ENCODE measurements at regions not wholly inside any gene's neighbourhood (a gene's known extent, or its start where the extent isn't known, plus 50 kb on each side); places are given as distances from the start of the nearest gene placed in this dataset.

GRCh38 chr2:173606619-173607248 is 252.1 kb downstream of the CDCA7 start:
- Mint-ChIP-seq H3K4me3 (no peak overlapping the region), H3K4me1 (ENCODE audit: low read depth) (no peaks in the 10 kb centered on the region), H3K9me3 (no peaks in the 10 kb centered on the region), H3K36me3 (ENCODE audit: low read depth) (no peaks in the 10 kb centered on the region), H3K27ac (no peak overlapping the region), H3K27me3 (ENCODE audit: low read depth) (peaks cover 29% of the 10 kb centered on the region)
- no peak for DNase-seq
- CTCF ChIA-PET: no interaction called here
- intact Hi-C loops (cut with micrococcal nuclease): no loop called here

GRCh38 chr2:173607606-173608311 is 253.1 kb downstream of the CDCA7 start:
- DNase-seq: no peak
- H3K36me3 Mint-ChIP-seq (ENCODE audit: low read depth): no peaks in the 10 kb centered on the region
- H3K27ac Mint-ChIP-seq: no peak overlapping the region
- H3K9me3 Mint-ChIP-seq: no peaks in the 10 kb centered on the region
- intact Hi-C loops (cut with micrococcal nuclease): no loop called here
- peaks cover 31% of the 10 kb centered on the region for H3K27me3 Mint-ChIP-seq (ENCODE audit: low read depth)
- H3K4me3 Mint-ChIP-seq: no peak overlapping the region
- CTCF ChIA-PET: no interaction called here
- H3K4me1 Mint-ChIP-seq (ENCODE audit: low read depth): no peaks in the 10 kb centered on the region

GRCh38 chr2:173611121-173611520 is 256.4 kb downstream of the CDCA7 start:
- no peaks in the 10 kb centered on the region for H3K9me3 Mint-ChIP-seq
- H3K4me3 Mint-ChIP-seq: no peak overlapping the region
- CTCF ChIA-PET: no interaction called here
- no peak for DNase-seq
- H3K27ac Mint-ChIP-seq: no peak overlapping the region
- no peaks in the 10 kb centered on the region for H3K36me3 Mint-ChIP-seq (ENCODE audit: low read depth)
- H3K4me1 Mint-ChIP-seq (ENCODE audit: low read depth): no peaks in the 10 kb centered on the region
- intact Hi-C loops (cut with micrococcal nuclease): no loop called here
- peaks cover 36% of the 10 kb centered on the region for H3K27me3 Mint-ChIP-seq (ENCODE audit: low read depth)

- H3K27ac Mint-ChIP-seq: no peak overlapping the region
- no peaks in the 10 kb centered on the region for H3K9me3 Mint-ChIP-seq
- intact Hi-C loops (cut with micrococcal nuclease): no loop called here
- H3K4me1 Mint-ChIP-seq (ENCODE audit: low read depth): no peaks in the 10 kb centered on the region
- DNase-seq: no peak
- H3K36me3 Mint-ChIP-seq (ENCODE audit: low read depth): no peaks in the 10 kb centered on the region
- peaks cover 32% of the 10 kb centered on the region for H3K27me3 Mint-ChIP-seq (ENCODE audit: low read depth)
- H3K4me3 Mint-ChIP-seq: no peak overlapping the region
- CTCF ChIA-PET: interaction anchor here (0.6 kb wide), 1 partner anchor 27 kb away, joined by 3 read pairs; no protein-coding TSS in a partner anchor
Observed at GRCh38 chr2:173612354-173612753, 257.7 kb downstream of the CDCA7 start.

- Mint-ChIP-seq H3K36me3 (ENCODE audit: low read depth) (no peaks in the 10 kb centered on the region), H3K27ac (no peak overlapping the region), H3K27me3 (ENCODE audit: low read depth) (peaks cover 34% of the 10 kb centered on the region), H3K4me1 (ENCODE audit: low read depth) (no peaks in the 10 kb centered on the region), H3K4me3 (no peak overlapping the region), H3K9me3 (no peaks in the 10 kb centered on the region)
- no peak for DNase-seq
- CTCF ChIA-PET: no interaction called here
- intact Hi-C loops (cut with micrococcal nuclease): no loop called here
Observed at GRCh38 chr2:173613386-173613785, 258.7 kb downstream of the CDCA7 start.

- CTCF ChIA-PET: no interaction called here
- DNase-seq: no peak
- Mint-ChIP-seq H3K4me3 (no peak overlapping the region), H3K4me1 (ENCODE audit: low read depth) (no peaks in the 10 kb centered on the region), H3K27me3 (ENCODE audit: low read depth) (peaks cover 32% of the 10 kb centered on the region), H3K9me3 (no peaks in the 10 kb centered on the region), H3K27ac (no peak overlapping the region), H3K36me3 (ENCODE audit: low read depth) (no peaks in the 10 kb centered on the region)
- intact Hi-C loops (cut with micrococcal nuclease): no loop called here
Observed at GRCh38 chr2:173614265-173614930, 259.7 kb downstream of the CDCA7 start.

- Mint-ChIP-seq H3K36me3 (ENCODE audit: low read depth) (no peaks in the 10 kb centered on the region), H3K4me1 (ENCODE audit: low read depth) (no peaks in the 10 kb centered on the region), H3K27ac (no peak overlapping the region), H3K9me3 (no peaks in the 10 kb centered on the region), H3K4me3 (no peak overlapping the region), H3K27me3 (ENCODE audit: low read depth) (peaks cover 17% of the 10 kb centered on the region)
- intact Hi-C loops (cut with micrococcal nuclease): no loop called here
- no peak for DNase-seq
- CTCF ChIA-PET: no interaction called here
Observed at GRCh38 chr2:173623438-173624319, 269.0 kb downstream of the CDCA7 start.

- peaks cover 11% of the 10 kb centered on the region for H3K27me3 Mint-ChIP-seq (ENCODE audit: low read depth)
- H3K27ac Mint-ChIP-seq: no peak overlapping the region
- no peak for DNase-seq
- no peaks in the 10 kb centered on the region for H3K9me3 Mint-ChIP-seq
- H3K4me3 Mint-ChIP-seq: no peak overlapping the region
- no peaks in the 10 kb centered on the region for H3K36me3 Mint-ChIP-seq (ENCODE audit: low read depth)
- intact Hi-C loops (cut with micrococcal nuclease): no loop called here
- H3K4me1 Mint-ChIP-seq (ENCODE audit: low read depth): no peaks in the 10 kb centered on the region
- CTCF ChIA-PET: no interaction called here
Observed at GRCh38 chr2:173625315-173625714, 270.6 kb downstream of the CDCA7 start.

GRCh38 chr2:173629076-173629475 is 274.4 kb downstream of the CDCA7 start:
- CTCF ChIA-PET: no interaction called here
- Mint-ChIP-seq H3K36me3 (ENCODE audit: low read depth) (no peaks in the 10 kb centered on the region), H3K27ac (no peak overlapping the region), H3K4me1 (ENCODE audit: low read depth) (no peaks in the 10 kb centered on the region), H3K9me3 (no peaks in the 10 kb centered on the region), H3K4me3 (no peak overlapping the region), H3K27me3 (ENCODE audit: low read depth) (peaks cover 10% of the 10 kb centered on the region)
- intact Hi-C loops (cut with micrococcal nuclease): no loop called here
- no peak for DNase-seq

GRCh38 chr2:173630425-173631126 is 275.9 kb downstream of the CDCA7 start:
- CTCF ChIA-PET: no interaction called here

GRCh38 chr2:173631127-173631460 is 276.4 kb downstream of the CDCA7 start:
- Mint-ChIP-seq H3K4me1 (ENCODE audit: low read depth) (no peaks in the 10 kb centered on the region), H3K9me3 (no peaks in the 10 kb centered on the region), H3K36me3 (ENCODE audit: low read depth) (no peaks in the 10 kb centered on the region), H3K4me3 (no peak overlapping the region), H3K27ac (no peak overlapping the region), H3K27me3 (ENCODE audit: low read depth) (peaks cover 10% of the 10 kb centered on the region)
- CTCF ChIA-PET: no interaction called here
- DNase-seq: no peak
- intact Hi-C loops (cut with micrococcal nuclease): no loop called here

More at GRCh38 chr2:173630425-173631126, 275.9 kb downstream of the CDCA7 start:
- DNase-seq: no peak
- H3K4me1 Mint-ChIP-seq (ENCODE audit: low read depth): no peaks in the 10 kb centered on the region
- H3K9me3 Mint-ChIP-seq: no peaks in the 10 kb centered on the region
- H3K27me3 Mint-ChIP-seq (ENCODE audit: low read depth): peaks cover 10% of the 10 kb centered on the region
- no peak overlapping the region for H3K27ac Mint-ChIP-seq
- H3K4me3 Mint-ChIP-seq: no peak overlapping the region
- no peaks in the 10 kb centered on the region for H3K36me3 Mint-ChIP-seq (ENCODE audit: low read depth)
- intact Hi-C loops (cut with micrococcal nuclease): no loop called here

GRCh38 chr2:173644146-173644545 is 289.5 kb downstream of the CDCA7 start:
- H3K36me3 Mint-ChIP-seq (ENCODE audit: low read depth): no peaks in the 10 kb centered on the region
- H3K27me3 Mint-ChIP-seq (ENCODE audit: low read depth): peaks cover 8% of the 10 kb centered on the region
- no peaks in the 10 kb centered on the region for H3K9me3 Mint-ChIP-seq
- no peak for DNase-seq
- no peak overlapping the region for H3K4me3 Mint-ChIP-seq
- intact Hi-C loops (cut with micrococcal nuclease): no loop called here
- no peak overlapping the region for H3K27ac Mint-ChIP-seq
- CTCF ChIA-PET: no interaction called here
- H3K4me1 Mint-ChIP-seq (ENCODE audit: low read depth): no peaks in the 10 kb centered on the region
